Astrocyte (in vitro differentiated cells and primary cell): ENCODE measurements at regions not wholly inside any gene's neighbourhood (a gene's known extent, or its start where the extent isn't known, plus 50 kb on each side); places are given as distances from the start of the nearest gene placed in this dataset.

Experiments used
- DNase-seq: peaks from one replicate; pipeline ENCODE4 v3.0.0-alpha.2; 2010; ENCODE audit warnings: low read depth
- FAIRE-seq: peaks from 2 replicates; lab custom pipeline; 2011; peaks lifted over from hg19 to GRCh38; lab: Jason Lieb, UNC
- H2AFZ ChIP-seq: 2 replicates; pipeline ENCODE4 v1.6.0; 2012; ENCODE audit warnings: low read depth, low read length, inconsistent platforms
- H3K27ac ChIP-seq: 2 replicates; pipeline ENCODE4 v1.5.1; 2011; ENCODE audit warnings: low read depth, low read length, inconsistent platforms
- H3K27me3 ChIP-seq: 2 replicates; pipeline ENCODE4 v1.6.0; 2011; ENCODE audit warnings: low read length, inconsistent platforms; ENCODE audit not compliant: insufficient read depth
- H3K36me3 ChIP-seq: 2 replicates; pipeline ENCODE4 v1.5.1; 2011; ENCODE audit warnings: low read length, inconsistent platforms; ENCODE audit not compliant: insufficient read depth
- H3K4me1 ChIP-seq: 2 replicates; pipeline ENCODE4 v1.5.1; 2011; ENCODE audit warnings: low read length, inconsistent platforms; ENCODE audit not compliant: insufficient read depth
- H3K4me2 ChIP-seq: 2 replicates; pipeline ENCODE4 v1.6.0; 2012; ENCODE audit warnings: low read length, inconsistent platforms
- H3K4me3 ChIP-seq: 2 replicates; pipeline ENCODE4 v1.5.1; 2011; ENCODE audit warnings: low read depth, mild to moderate bottlenecking, low read length, inconsistent platforms; ENCODE audit not compliant: insufficient read depth
- H3K79me2 ChIP-seq: 2 replicates; pipeline ENCODE4 v1.6.0; 2012; ENCODE audit warnings: mild to moderate bottlenecking, low read length, inconsistent platforms; ENCODE audit not compliant: insufficient read depth
- H3K9ac ChIP-seq: 2 replicates; pipeline ENCODE4 v1.6.0; 2012; ENCODE audit warnings: mild to moderate bottlenecking, low read length, inconsistent platforms
- H3K9me3 ChIP-seq: 2 replicates; pipeline ENCODE4 v1.5.1; 2012; ENCODE audit warnings: low read depth, mild to moderate bottlenecking, low read length, inconsistent platforms; ENCODE audit not compliant: insufficient read depth
- H4K20me1 ChIP-seq: 2 replicates; pipeline ENCODE4 v1.6.0; 2012; ENCODE audit warnings: low read length, inconsistent platforms; ENCODE audit not compliant: insufficient read depth
- H3K27ac Mint-ChIP-seq: one replicate; pipeline ENCODE4 v1.8.0; 2021; ENCODE audit warnings: mild to moderate bottlenecking, mixed read lengths; ENCODE audit not compliant: unreplicated experiment
- H3K27me3 Mint-ChIP-seq: one replicate; pipeline ENCODE4 v1.8.0; 2021; ENCODE audit warnings: low read depth, mixed read lengths; ENCODE audit not compliant: unreplicated experiment
- H3K36me3 Mint-ChIP-seq: one replicate; pipeline ENCODE4 v1.8.0; 2021; ENCODE audit warnings: low read depth, mixed read lengths; ENCODE audit not compliant: unreplicated experiment
- H3K4me1 Mint-ChIP-seq: one replicate; pipeline ENCODE4 v1.8.0; 2021; ENCODE audit warnings: low read depth, mixed read lengths; ENCODE audit not compliant: unreplicated experiment
- H3K4me3 Mint-ChIP-seq: one replicate; pipeline ENCODE4 v1.8.0; 2021; ENCODE audit warnings: mild to moderate bottlenecking, moderate library complexity, mixed read lengths; ENCODE audit not compliant: unreplicated experiment
- H3K9me3 Mint-ChIP-seq: one replicate; pipeline ENCODE4 v1.8.0; 2021; ENCODE audit warnings: mild to moderate bottlenecking, mixed read lengths; ENCODE audit not compliant: unreplicated experiment
- CTCF ChIP-seq: IDR thresholded peaks from 2 replicates; pipeline ENCODE4 v1.5.1; 2011; ENCODE audit warnings: low read depth, mild to moderate bottlenecking, inconsistent platforms, low read length, moderate library complexity; ENCODE audit not compliant: insufficient read depth
- EZH2 ChIP-seq: IDR thresholded peaks from 2 replicates; pipeline ENCODE4 v1.6.1; 2012; ENCODE audit warnings: mild to moderate bottlenecking, low read length, inconsistent platforms; ENCODE audit not compliant: insufficient read depth

- Histone ChIP-seq H3K79me2 (no peaks in the 10 kb centered on the region), H3K9me3 (no peaks in the 10 kb centered on the region), H2AFZ (peak overlapping the region; percentile 5), H3K4me1 (peaks cover 70% of the 10 kb centered on the region), H3K9ac (peak overlapping the region; percentile 32), H3K4me2 (peak overlapping the region; percentile 60), H3K27ac (peak overlapping the region; percentile 77), H3K27me3 (no peaks in the 10 kb centered on the region), H3K4me3 (no peak overlapping the region), H4K20me1 (no peaks in the 10 kb centered on the region), H3K36me3 (no peaks in the 10 kb centered on the region)
- TF ChIP-seq EZH2 (no peak), CTCF (no peak)
- DNase-seq (peak; percentile 87), FAIRE-seq (peak; percentile 73)
- H3K9me3 Mint-ChIP-seq, result no peaks in the 10 kb centered on the region
- no peaks in the 10 kb centered on the region for H3K27me3 Mint-ChIP-seq
- peaks cover 60% of the 10 kb centered on the region for H3K4me1 Mint-ChIP-seq
- no peak overlapping the region for H3K4me3 Mint-ChIP-seq
- peaks cover 1% of the 10 kb centered on the region for H3K36me3 Mint-ChIP-seq
- peak overlapping the region; percentile 48 for H3K27ac Mint-ChIP-seq
These were observed 51.1 kb downstream of the DOP1B start for GRCh38 chr21:36207577-36208320.

GRCh38 chr21:36208326-36209013, 51.8 kb downstream of the DOP1B start:
- DNase-seq (no peak), FAIRE-seq (no peak)
- peaks cover 64% of the 10 kb centered on the region for H3K4me1 ChIP-seq
- H3K9me3 ChIP-seq, result no peaks in the 10 kb centered on the region
- peak overlapping the region; percentile 80 for H3K27ac Mint-ChIP-seq
- peaks cover 53% of the 10 kb centered on the region for H3K4me1 Mint-ChIP-seq
- TF ChIP-seq EZH2, result no peak
- no peak for TF ChIP-seq CTCF
- no peaks in the 10 kb centered on the region for H3K9me3 Mint-ChIP-seq
- H3K27me3 ChIP-seq, result no peaks in the 10 kb centered on the region
- peak overlapping the region; percentile 60 for H3K4me2 ChIP-seq
- peak overlapping the region; percentile 32 for H3K9ac ChIP-seq
- H2AFZ ChIP-seq, result no peak overlapping the region
- no peaks in the 10 kb centered on the region for H4K20me1 ChIP-seq
- peaks cover 1% of the 10 kb centered on the region for H3K36me3 Mint-ChIP-seq
- H3K4me3 ChIP-seq, result no peak overlapping the region
- no peaks in the 10 kb centered on the region for H3K36me3 ChIP-seq
- H3K79me2 ChIP-seq, result no peaks in the 10 kb centered on the region
- H3K4me3 Mint-ChIP-seq, result peak overlapping the region; percentile 50
- H3K27ac ChIP-seq, result peak overlapping the region; percentile 77
- H3K27me3 Mint-ChIP-seq, result no peaks in the 10 kb centered on the region
